GM06990 (cell line): ENCODE measurements at regions not wholly inside any gene's neighbourhood (a gene's known extent, or its start where the extent isn't known, plus 50 kb on each side); places are given as distances from the start of the nearest gene placed in this dataset.
"Not testable (repeated sequence)": the region's sequence is repeated elsewhere in the genome, so short reads cannot be mapped to it uniquely, and the experiment has no call there.

Source experiments
- DNase-seq: peaks from one replicate; pipeline ENCODE4 v3.0.0-alpha.2; 2011; ENCODE audit not compliant: insufficient read length; ENCODE audit errors: extremely low read depth
- H3K27me3 ChIP-seq: replicated peaks from 2 replicates; pipeline ENCODE4 v1.6.0; 2011; ENCODE audit warnings: low read length; ENCODE audit not compliant: control insufficient read depth, insufficient read depth
- H3K36me3 ChIP-seq: 2 replicates; pipeline ENCODE4 v1.5.1; 2011; ENCODE audit warnings: low read length; ENCODE audit not compliant: control insufficient read depth, insufficient read depth
- H3K4me3 ChIP-seq: replicated peaks from 2 replicates; pipeline ENCODE4 v1.5.1; 2011; ENCODE audit warnings: low read depth, mild to moderate bottlenecking, control low read depth, low read length
- CTCF ChIP-seq: IDR thresholded peaks from 2 replicates; pipeline ENCODE4 v1.5.1; 2011; ENCODE audit warnings: low read length, control low read depth, mild to moderate bottlenecking, inconsistent platforms; ENCODE audit not compliant: insufficient read depth, poor library complexity, severe bottlenecking

- no peak for TF ChIP-seq CTCF
- H3K27me3 ChIP-seq: no peaks in the 10 kb centered on the region
- DNase-seq: no peak
- no peaks in the 10 kb centered on the region for H3K36me3 ChIP-seq
- no peak overlapping the region for H3K4me3 ChIP-seq
These were observed 57.2 kb upstream of the USP3 start for GRCh38 chr15:63447017-63447676.

DNA sequence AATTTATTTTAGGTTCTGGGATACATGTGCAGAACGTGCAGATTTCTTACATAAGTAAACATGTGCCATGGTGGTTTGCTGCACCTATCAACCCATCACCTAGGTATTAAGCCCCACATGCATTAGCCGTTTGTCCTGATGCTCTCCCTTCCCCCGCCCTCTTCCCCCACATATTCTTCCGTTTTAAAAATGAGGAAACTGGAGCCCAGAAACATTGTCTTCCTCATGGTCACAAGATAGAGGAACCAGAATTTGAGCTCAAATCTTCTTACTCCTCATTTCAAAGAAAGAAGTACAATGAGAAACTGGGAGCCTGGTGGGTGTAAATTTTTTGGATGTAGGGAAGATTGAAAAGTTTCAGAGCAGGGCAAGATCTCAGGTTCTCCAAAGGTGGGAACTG lies 56.1 kb upstream of the USP3 start:
- Histone ChIP-seq H3K36me3 (no peaks in the 10 kb centered on the region), H3K27me3 (no peaks in the 10 kb centered on the region), H3K4me3 (no peak overlapping the region)
- DNase-seq: no peak
- no peak for TF ChIP-seq CTCF

- H3K36me3 ChIP-seq, H3K4me3 ChIP-seq, DNase-seq, H3K27me3 ChIP-seq: not testable (repeated sequence)
These were observed 55.4 kb upstream of the USP3 start for GRCh38 chr15:63448872-63449555.

DNA sequence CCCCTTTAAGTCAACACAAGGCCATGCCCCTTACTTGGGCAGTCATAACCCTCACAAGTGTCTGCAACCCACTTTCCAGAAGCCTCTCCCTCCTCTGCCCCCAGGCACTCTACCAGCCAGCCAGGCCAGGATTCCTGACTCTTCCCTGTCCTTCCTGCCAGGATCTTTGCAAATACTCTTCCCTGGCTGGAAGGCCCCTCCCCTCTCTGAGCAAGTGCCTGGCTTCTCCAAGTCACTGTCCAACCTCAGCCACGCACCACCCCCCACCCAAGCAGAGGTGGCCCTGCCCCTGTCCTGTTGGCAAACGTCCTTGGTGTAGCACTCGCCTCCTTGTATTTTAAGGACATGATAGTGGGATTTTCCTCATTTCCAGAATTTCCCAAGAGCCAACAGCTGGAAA lies 54.7 kb upstream of the USP3 start:
- no peaks in the 10 kb centered on the region for H3K36me3 ChIP-seq
- no peaks in the 10 kb centered on the region for H3K27me3 ChIP-seq
- no peak for DNase-seq
- no peak overlapping the region for H3K4me3 ChIP-seq
- no peak for TF ChIP-seq CTCF

GRCh38 chr15:63450884-63451225 lies 53.5 kb upstream of the USP3 start:
- no peak for DNase-seq
- TF ChIP-seq CTCF: no peak
- no peaks in the 10 kb centered on the region for H3K27me3 ChIP-seq
- no peaks in the 10 kb centered on the region for H3K36me3 ChIP-seq
- H3K4me3 ChIP-seq: no peak overlapping the region

GRCh38 chr15:63451671-63452315 lies 52.6 kb upstream of the USP3 start:
- no peak for TF ChIP-seq CTCF
- no peak overlapping the region for H3K4me3 ChIP-seq
- no peaks in the 10 kb centered on the region for H3K36me3 ChIP-seq
- H3K27me3 ChIP-seq: no peaks in the 10 kb centered on the region
- no peak for DNase-seq
